A549 (cell line): ENCODE measurements at regions not wholly inside any gene's neighbourhood (a gene's known extent, or its start where the extent isn't known, plus 50 kb on each side); places are given as distances from the start of the nearest gene placed in this dataset.

Experiments used
- ATAC-seq, 2 experiments: fragments of 200-7000 bp in 1 of 2; fragments of >200 bp in 1 of 2; cut with Nextera tagmentation in 1 of 2; cut with Tn5 transposase in 1 of 2; 3 replicates each; pipeline versions ENCODE4 v1.8.0 to v1.9.1; 2018 to 2020; ENCODE audit warnings: mild to moderate bottlenecking in 1 of 2, moderate library complexity in 1 of 2
- CTCF ChIA-PET: fragments of 300-600 bp; sonication (Branson Sonifier 250); formaldehyde crosslinking; extraction: SDS; loops from one replicate; lab custom pipeline; 2021; ENCODE audit warnings: antibody characterized with exemption, inconsistent platforms; lab: Yijun Ruan, JAX
- POLR2A ChIA-PET: fragments of 350-600 bp; formaldehyde crosslinking; extraction: SDS; loops from one replicate; lab custom pipeline; 2021; ENCODE audit warnings: antibody characterized with exemption, inconsistent platforms; lab: Yijun Ruan, JAX
- DNase-seq, 2 experiments: peaks; one replicate each; pipeline versions ENCODE4 v3.0.0 to v3.0.0-alpha.2; 2011 to 2016; ENCODE audit warnings: low read depth in 1 of 2, low spot score in 1 of 2
- FAIRE-seq: peaks from 2 replicates; lab custom pipeline; 2011; peaks lifted over from hg19 to GRCh38; lab: Jason Lieb, UNC
- H3K27ac ChIP-seq, 2 experiments: fragments of >200 bp; sonication (Bioruptor Twin); formaldehyde crosslinking; 3 replicates each; pipeline ENCODE4 v1.5.1; 2016 to 2017
- H3K4me1 ChIP-seq: fragments of >200 bp; sonication (Bioruptor Twin); formaldehyde crosslinking; 3 replicates; pipeline ENCODE4 v1.6.1; 2016
- H3K4me2 ChIP-seq: fragments of >200 bp; sonication (Bioruptor Twin); formaldehyde crosslinking; 3 replicates; pipeline ENCODE4 v1.6.1; 2016
- H3K4me3 ChIP-seq: fragments of >200 bp; sonication (Bioruptor Twin); formaldehyde crosslinking; 3 replicates; pipeline ENCODE4 v1.5.1; 2016
- H3K9me3 ChIP-seq: fragments of >200 bp; sonication (Bioruptor Twin); formaldehyde crosslinking; 3 replicates; pipeline ENCODE4 v1.6.1; 2016
- BHLHE40 ChIP-seq: IDR thresholded peaks from 2 replicates; pipeline ENCODE4 v1.6.1; 2012; ENCODE audit warnings: low read depth, low read length, inconsistent platforms
- CBX8 ChIP-seq: fragments of 200-600 bp; sonication (generic); IDR thresholded peaks from 2 replicates; pipeline ENCODE4 v1.6.1; 2016
- CEBPB ChIP-seq, 2 experiments: fragments of >200 bp in 1 of 2; sonication (Bioruptor Twin) in 1 of 2; formaldehyde crosslinking in 1 of 2; IDR thresholded peaks; 2 replicates each; pipeline ENCODE4 v1.6.1; 2012 to 2016
- EHF ChIP-seq: fragments of 250-450 bp; sonication (Bioruptor Pico); IDR thresholded peaks from 2 replicates; pipeline ENCODE4 v1.5.0; 2020; ENCODE audit warnings: mild to moderate bottlenecking
- ELK1 ChIP-seq: fragments of 150-350 bp; IDR thresholded peaks from 2 replicates; pipeline ENCODE4 v1.6.1; 2014; ENCODE audit warnings: low read depth, mild to moderate bottlenecking, low read length
- FOSB ChIP-seq: fragments of 250-450 bp; sonication (Bioruptor Pico); IDR thresholded peaks from 2 replicates; pipeline ENCODE4 v1.5.0; 2020; ENCODE audit warnings: mild to moderate bottlenecking, moderate library complexity
- FOXS1 ChIP-seq: fragments of 250-450 bp; sonication (Bioruptor Pico); IDR thresholded peaks from 2 replicates; pipeline ENCODE4 v1.5.0; 2020; ENCODE audit warnings: mild to moderate bottlenecking, moderate library complexity
- GATA3 ChIP-seq: IDR thresholded peaks from 2 replicates; pipeline ENCODE4 v1.6.1; 2012; ENCODE audit warnings: borderline replicate concordance
- HDAC2 ChIP-seq: fragments of 200-600 bp; sonication (generic); IDR thresholded peaks from 2 replicates; pipeline ENCODE4 v1.6.1; 2016
- HEYL ChIP-seq: fragments of 250-450 bp; sonication (Bioruptor Pico); IDR thresholded peaks from 2 replicates; pipeline ENCODE4 v1.8.0; 2021; ENCODE audit warnings: mild to moderate bottlenecking, moderate library complexity
- HMGXB4 ChIP-seq: fragments of 250-450 bp; sonication (Bioruptor Pico); IDR thresholded peaks from 2 replicates; pipeline ENCODE4 v1.5.0; 2021; ENCODE audit warnings: mild to moderate bottlenecking, moderate library complexity, borderline replicate concordance
- JUN ChIP-seq, 2 experiments: fragments of >200 bp; sonication (Bioruptor Twin); formaldehyde crosslinking; IDR thresholded peaks; 2 replicates in 1 of 2; 3 replicates in 1 of 2; pipeline ENCODE4 v1.6.1; 2016 to 2017
- MAZ ChIP-seq: fragments of 150-350 bp; IDR thresholded peaks from 2 replicates; pipeline ENCODE4 v1.6.1; 2014; ENCODE audit warnings: antibody characterized with exemption, low read depth, low read length, borderline replicate concordance
- MYC ChIP-seq: IDR thresholded peaks from 2 replicates; pipeline ENCODE4 v1.6.1; 2012; ENCODE audit warnings: mild to moderate bottlenecking, inconsistent platforms, low read length, improper control_type of control experiment, borderline replicate concordance
- NR3C1 ChIP-seq: fragments of >200 bp; sonication (Bioruptor Twin); formaldehyde crosslinking; IDR thresholded peaks from 3 replicates; pipeline ENCODE4 v1.6.1; 2017
- POLR2A ChIP-seq: IDR thresholded peaks from 2 replicates; pipeline ENCODE4 v1.6.1; 2012; ENCODE audit warnings: mild to moderate bottlenecking, low read length
- RAD21 ChIP-seq, 2 experiments: fragments of >200 bp in 1 of 2; sonication (Bioruptor Twin) in 1 of 2; formaldehyde crosslinking in 1 of 2; IDR thresholded peaks in 1 of 2; conservative IDR thresholded peaks in 1 of 2; 2 replicates in 1 of 2; 3 replicates in 1 of 2; pipeline ENCODE4 v1.6.1; 2012 to 2018; ENCODE audit warnings: inconsistent platforms in 1 of 2
- RARB ChIP-seq: fragments of 250-450 bp; sonication (Bioruptor Pico); IDR thresholded peaks from 2 replicates; pipeline ENCODE4 v1.8.0; 2021; ENCODE audit warnings: mild to moderate bottlenecking, moderate library complexity
- REST ChIP-seq: fragments of 200-600 bp; sonication (generic); IDR thresholded peaks from 2 replicates; pipeline ENCODE4 v1.6.1; 2016; ENCODE audit warnings: antibody characterized with exemption, mild to moderate bottlenecking, moderate library complexity
- RFX5 ChIP-seq: fragments of 450-650 bp; IDR thresholded peaks from 2 replicates; pipeline ENCODE4 v1.7.1; 2014; ENCODE audit warnings: antibody characterized with exemption, mild to moderate bottlenecking, moderate library complexity
- TFCP2L1 ChIP-seq: fragments of 250-450 bp; sonication (Bioruptor Pico); IDR thresholded peaks from 2 replicates; pipeline ENCODE4 v1.5.0; 2021; ENCODE audit warnings: mild to moderate bottlenecking
- TP53 ChIP-seq: fragments of 250-450 bp; sonication (Bioruptor Pico); IDR thresholded peaks from 2 replicates; pipeline ENCODE4 v1.5.0; 2021; ENCODE audit warnings: mild to moderate bottlenecking, moderate library complexity
- ZC3H11A ChIP-seq: fragments of 450-650 bp; IDR thresholded peaks from 2 replicates; pipeline ENCODE4 v1.6.1; 2014; ENCODE audit warnings: antibody characterized with exemption, mild to moderate bottlenecking
- ZNF302 ChIP-seq: fragments of 250-450 bp; sonication (Bioruptor Pico); IDR thresholded peaks from 2 replicates; pipeline ENCODE4 v1.9.0; 2021; ENCODE audit warnings: inconsistent platforms, mild to moderate bottlenecking, moderate library complexity
- WGBS: methylation state at CpG from one replicate; pipeline ENCODE4 v1.1.6; 2017; ENCODE audit errors: missing lambda C conversion rate; 5-methylcytosine and 5-hydroxymethylcytosine counted together
- TF ChIP-seq, protein P1 (sequence below): fragments of >200 bp; sonication (Bioruptor Twin); formaldehyde crosslinking; IDR thresholded peaks from 3 replicates; pipeline ENCODE4 v1.5.1; 2016
- TF ChIP-seq, protein P2 (sequence below): IDR thresholded peaks from 2 replicates; pipeline ENCODE4 v1.6.1; 2012; ENCODE audit warnings: low read depth, borderline replicate concordance

GRCh38 chr13:85368686-85369085 lies 430.5 kb downstream of the SLITRK6 start:
- no peak overlapping the region for H3K4me2 ChIP-seq
- CTCF ChIA-PET: no interaction called here
- no peaks in the 10 kb centered on the region for H3K9me3 ChIP-seq
- no peak overlapping the region for H3K27ac ChIP-seq
- no peak for ATAC-seq
- 79% methylated on average over 1 of the region's 1 CpG for WGBS
- FAIRE-seq: no peak
- POLR2A ChIA-PET: no interaction called here
- H3K4me3 ChIP-seq: no peak overlapping the region
- TF ChIP-seq HDAC2 (no peak), ZC3H11A (no peak), RFX5 (no peak), RARB (CRISPR knock-in tag) (no peak), TP53 (CRISPR knock-in tag) (no peak), HMGXB4 (CRISPR knock-in tag) (no peak), HEYL (CRISPR knock-in tag) (no peak), JUN (IDR thresholded peaks at IDR 0.05) (no peak), TFCP2L1 (no peak), NR3C1 (no peak), MYC (no peak), CBX8 (no peak), POLR2A (no peak)
- TF ChIP-seq, protein P1, sequence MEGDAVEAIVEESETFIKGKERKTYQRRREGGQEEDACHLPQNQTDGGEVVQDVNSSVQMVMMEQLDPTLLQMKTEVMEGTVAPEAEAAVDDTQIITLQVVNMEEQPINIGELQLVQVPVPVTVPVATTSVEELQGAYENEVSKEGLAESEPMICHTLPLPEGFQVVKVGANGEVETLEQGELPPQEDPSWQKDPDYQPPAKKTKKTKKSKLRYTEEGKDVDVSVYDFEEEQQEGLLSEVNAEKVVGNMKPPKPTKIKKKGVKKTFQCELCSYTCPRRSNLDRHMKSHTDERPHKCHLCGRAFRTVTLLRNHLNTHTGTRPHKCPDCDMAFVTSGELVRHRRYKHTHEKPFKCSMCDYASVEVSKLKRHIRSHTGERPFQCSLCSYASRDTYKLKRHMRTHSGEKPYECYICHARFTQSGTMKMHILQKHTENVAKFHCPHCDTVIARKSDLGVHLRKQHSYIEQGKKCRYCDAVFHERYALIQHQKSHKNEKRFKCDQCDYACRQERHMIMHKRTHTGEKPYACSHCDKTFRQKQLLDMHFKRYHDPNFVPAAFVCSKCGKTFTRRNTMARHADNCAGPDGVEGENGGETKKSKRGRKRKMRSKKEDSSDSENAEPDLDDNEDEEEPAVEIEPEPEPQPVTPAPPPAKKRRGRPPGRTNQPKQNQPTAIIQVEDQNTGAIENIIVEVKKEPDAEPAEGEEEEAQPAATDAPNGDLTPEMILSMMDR: no peak
- no peaks in the 10 kb centered on the region for H3K4me1 ChIP-seq
- no peak for DNase-seq

DNA sequence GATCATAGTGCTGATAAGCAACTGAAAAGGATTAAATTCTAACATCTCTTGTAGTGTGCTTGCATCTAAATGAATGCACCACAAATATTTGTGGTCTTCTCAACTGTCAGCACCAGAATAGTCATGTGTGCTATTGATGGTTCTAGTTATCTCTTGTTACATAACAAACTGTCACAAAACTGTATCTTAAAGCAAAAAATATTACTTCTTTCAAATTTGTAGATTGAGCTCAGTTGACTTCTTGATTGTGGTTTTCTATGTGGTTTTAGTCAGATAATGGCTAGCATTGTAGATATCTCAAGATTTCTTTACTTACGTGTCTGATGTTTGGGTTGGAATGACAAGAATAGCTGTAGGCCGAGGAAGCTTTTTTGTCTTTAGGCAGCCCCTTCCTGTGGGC lies 431.3 kb downstream of the SLITRK6 start:
- H3K4me1 ChIP-seq: no peaks in the 10 kb centered on the region
- WGBS: 98% methylated on average over 2 of the region's 2 CpGs
- no peak for ATAC-seq
- no peak overlapping the region for H3K4me2 ChIP-seq
- H3K4me3 ChIP-seq: no peak overlapping the region
- no peak overlapping the region for H3K27ac ChIP-seq
- ChIA-PET CTCF (no interaction called here), POLR2A (no interaction called here)
- FAIRE-seq: no peak
- no peaks in the 10 kb centered on the region for H3K9me3 ChIP-seq
- DNase-seq: no peak
- TF ChIP-seq ELK1: no peak
- no peak for TF ChIP-seq HDAC2
- TF ChIP-seq, protein P1: no peak
- no peak for TF ChIP-seq ZNF302
- TF ChIP-seq FOSB: no peak
- no peak for TF ChIP-seq TFCP2L1
- no peak for TF ChIP-seq GATA3
- TF ChIP-seq RAD21 (conservative IDR thresholded peaks at IDR 0.05 in 1 of 2, IDR thresholded peaks at IDR 0.05 in 1 of 2): no peak
- no peak for TF ChIP-seq HMGXB4 (CRISPR knock-in tag)
- no peak for TF ChIP-seq BHLHE40
- no peak for TF ChIP-seq REST
- no peak for TF ChIP-seq EHF
- TF ChIP-seq, protein P2, sequence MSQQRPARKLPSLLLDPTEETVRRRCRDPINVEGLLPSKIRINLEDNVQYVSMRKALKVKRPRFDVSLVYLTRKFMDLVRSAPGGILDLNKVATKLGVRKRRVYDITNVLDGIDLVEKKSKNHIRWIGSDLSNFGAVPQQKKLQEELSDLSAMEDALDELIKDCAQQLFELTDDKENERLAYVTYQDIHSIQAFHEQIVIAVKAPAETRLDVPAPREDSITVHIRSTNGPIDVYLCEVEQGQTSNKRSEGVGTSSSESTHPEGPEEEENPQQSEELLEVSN: no peak
- TF ChIP-seq MAZ: no peak
- no peak for TF ChIP-seq FOXS1 (CRISPR knock-in tag)
- TF ChIP-seq CEBPB (IDR thresholded peaks at IDR 0.05): no peak
